H9 (cell line): ENCODE measurements at regions not wholly inside any gene's neighbourhood (a gene's known extent, or its start where the extent isn't known, plus 50 kb on each side); places are given as distances from the start of the nearest gene placed in this dataset.

Source experiments
- DNase-seq: peaks from one replicate; pipeline ENCODE4 v3.0.0-alpha.2; 2017
- H2AFZ ChIP-seq: one replicate; pipeline ENCODE4 v1.6.1; 2013; ENCODE audit warnings: mild to moderate bottlenecking, low read length, control low read depth, moderate library complexity
- H2AK5ac ChIP-seq: 2 replicates; pipeline ENCODE4 v1.6.1; 2013; ENCODE audit warnings: low read length, control low read depth, mixed read lengths; ENCODE audit not compliant: insufficient read length
- H2BK120ac ChIP-seq: one replicate; pipeline ENCODE4 v1.6.1; 2013; ENCODE audit warnings: low read depth, mild to moderate bottlenecking, low read length, control low read depth, inconsistent platforms; ENCODE audit not compliant: poor library complexity, severe bottlenecking
- H2BK12ac ChIP-seq: 2 replicates; pipeline ENCODE4 v1.6.1; 2013; ENCODE audit warnings: low read length, control low read depth, mixed read lengths, low read depth; ENCODE audit not compliant: insufficient read length
- H2BK15ac ChIP-seq: 2 replicates; pipeline ENCODE4 v1.6.1; 2013; ENCODE audit warnings: low read depth, low read length, control low read depth
- H2BK20ac ChIP-seq: one replicate; pipeline ENCODE4 v1.6.1; 2013; ENCODE audit warnings: low read depth, mild to moderate bottlenecking, low read length, control low read depth, inconsistent platforms; ENCODE audit not compliant: poor library complexity, severe bottlenecking
- H2BK5ac ChIP-seq: 2 replicates; pipeline ENCODE4 v1.6.1; 2013; ENCODE audit warnings: low read length, control low read depth, mixed read lengths; ENCODE audit not compliant: insufficient read length
- H3K14ac ChIP-seq: 2 replicates; pipeline ENCODE4 v1.6.1; 2013; ENCODE audit warnings: low read length, control low read depth; ENCODE audit not compliant: insufficient read depth
- H3K18ac ChIP-seq: 2 replicates; pipeline ENCODE4 v1.6.1; 2013; ENCODE audit warnings: low read depth, mild to moderate bottlenecking, mixed read lengths, low read length, control low read depth; ENCODE audit not compliant: insufficient read length
- H3K23ac ChIP-seq: 2 replicates; pipeline ENCODE4 v1.6.1; 2013; ENCODE audit warnings: low read length, control low read depth, mixed read lengths, low read depth; ENCODE audit not compliant: insufficient read length
- H3K23me2 ChIP-seq: 2 replicates; pipeline ENCODE4 v1.6.1; 2013; ENCODE audit warnings: low read depth, mild to moderate bottlenecking, mixed read lengths, low read length, control low read depth; ENCODE audit not compliant: insufficient read length, poor library complexity, severe bottlenecking
- H3K27ac ChIP-seq: 2 replicates; pipeline ENCODE4 v1.5.1; 2013; ENCODE audit warnings: low read length, control low read depth, mixed read lengths, low read depth; ENCODE audit not compliant: insufficient read length
- H3K27me3 ChIP-seq: 2 replicates; pipeline ENCODE4 v1.6.1; 2013; ENCODE audit warnings: low read length, control low read depth, inconsistent platforms; ENCODE audit not compliant: insufficient read depth
- H3K4ac ChIP-seq: 2 replicates; pipeline ENCODE4 v1.6.1; 2013; ENCODE audit warnings: low read depth, mild to moderate bottlenecking, control low read depth, inconsistent platforms, low read length, moderate library complexity
- H3K4me1 ChIP-seq: 2 replicates; pipeline ENCODE4 v1.6.1; 2013; ENCODE audit warnings: low read length, control low read depth, inconsistent platforms; ENCODE audit not compliant: insufficient read depth
- H3K4me2 ChIP-seq: 2 replicates; pipeline ENCODE4 v1.6.1; 2013; ENCODE audit warnings: low read length, control low read depth, mixed read lengths; ENCODE audit not compliant: insufficient read length, insufficient read depth
- H3K56ac ChIP-seq: 2 replicates; pipeline ENCODE4 v1.6.1; 2013; ENCODE audit warnings: low read depth, mild to moderate bottlenecking, mixed read lengths, low read length, control low read depth; ENCODE audit not compliant: insufficient read length
- H3K79me1 ChIP-seq: 2 replicates; pipeline ENCODE4 v1.6.1; 2013; ENCODE audit warnings: low read depth, mild to moderate bottlenecking, moderate library complexity, low read length, control low read depth, inconsistent platforms; ENCODE audit not compliant: insufficient read depth, poor library complexity, severe bottlenecking
- H3K79me2 ChIP-seq: 2 replicates; pipeline ENCODE4 v1.6.1; 2013; ENCODE audit warnings: low read length, control low read depth, inconsistent platforms; ENCODE audit not compliant: insufficient read depth
- H3K9ac ChIP-seq: 2 replicates; pipeline ENCODE4 v1.6.1; 2013; ENCODE audit warnings: low read length, control low read depth, mixed read lengths; ENCODE audit not compliant: insufficient read length; ENCODE audit errors: extremely low read depth
- H3K9me3 ChIP-seq: one replicate; pipeline ENCODE4 v1.6.1; 2013; ENCODE audit warnings: low read depth, low read length, inconsistent platforms; ENCODE audit not compliant: control insufficient read depth
- H3T11ph ChIP-seq: one replicate; pipeline ENCODE4 v1.6.1; 2013; ENCODE audit warnings: mild to moderate bottlenecking, low read length, control low read depth, inconsistent platforms
- H4K20me1 ChIP-seq: one replicate; pipeline ENCODE4 v1.6.1; 2013; ENCODE audit not compliant: control insufficient read depth, insufficient read length, insufficient read depth
- H4K5ac ChIP-seq: 2 replicates; pipeline ENCODE4 v1.6.1; 2013; ENCODE audit warnings: low read depth, mild to moderate bottlenecking, mixed read lengths, low read length, control low read depth; ENCODE audit not compliant: insufficient read length
- H4K8ac ChIP-seq: replicated peaks from 2 replicates; pipeline ENCODE4 v1.6.1; 2013; ENCODE audit warnings: low read length, control low read depth, mixed read lengths, low read depth; ENCODE audit not compliant: insufficient read length
- H4K91ac ChIP-seq: 2 replicates; pipeline ENCODE4 v1.6.1; 2013; ENCODE audit warnings: low read depth, mild to moderate bottlenecking, moderate library complexity, mixed read lengths, low read length, control low read depth; ENCODE audit not compliant: insufficient read length
- H3K27ac Mint-ChIP-seq, 3 experiments: 2 replicates in 2 of 3; 3 replicates in 1 of 3; pipeline ENCODE4 v1.8.0; 2020 to 2021; ENCODE audit warnings: mixed read lengths in 3 of 3, mild to moderate bottlenecking in 1 of 3, moderate library complexity in 1 of 3
- H3K27me3 Mint-ChIP-seq: 2 replicates; pipeline ENCODE4 v1.8.0; 2021; ENCODE audit warnings: low read depth, mild to moderate bottlenecking, moderate library complexity, mixed read lengths
- H3K36me3 Mint-ChIP-seq, 3 experiments: 2 replicates in 2 of 3; 3 replicates in 1 of 3; pipeline ENCODE4 v1.8.0; 2020 to 2021; ENCODE audit warnings: low read depth in 3 of 3, mixed read lengths in 3 of 3; ENCODE audit not compliant: insufficient read depth in 1 of 3
- H3K4me1 Mint-ChIP-seq, 2 experiments: 2 replicates each; pipeline ENCODE4 v1.8.0; 2020; ENCODE audit warnings: mixed read lengths in 2 of 2
- H3K4me3 Mint-ChIP-seq, 2 experiments: 2 replicates in 1 of 2; 3 replicates in 1 of 2; pipeline ENCODE4 v1.8.0; 2020 to 2021; ENCODE audit warnings: mild to moderate bottlenecking in 2 of 2, mixed read lengths in 2 of 2, moderate library complexity in 1 of 2
- H3K9me3 Mint-ChIP-seq, 2 experiments: 2 replicates in 1 of 2; 3 replicates in 1 of 2; pipeline ENCODE4 v1.8.0; 2020; ENCODE audit warnings: mild to moderate bottlenecking in 2 of 2, mixed read lengths in 2 of 2, moderate library complexity in 1 of 2
- WGBS: extraction: QIAGEN DNeasy Blood & Tissue Kit; methylation state at CpG from one replicate; pipeline ENCODE4 v1.1.7; 2013; ENCODE audit warnings: missing lambda C conversion rate, low lambda C conversion rate, mixed read lengths; ENCODE audit not compliant: insufficient read length; ENCODE audit errors: extremely low coverage; 5-methylcytosine and 5-hydroxymethylcytosine counted together
- TF ChIP-seq, protein P1 (sequence below): fragments of 200-600 bp; sonication (generic); conservative IDR thresholded peaks from 3 replicates; pipeline ENCODE4 v1.8.0; 2021; ENCODE audit warnings: antibody characterized with exemption, mild to moderate bottlenecking

DNA sequence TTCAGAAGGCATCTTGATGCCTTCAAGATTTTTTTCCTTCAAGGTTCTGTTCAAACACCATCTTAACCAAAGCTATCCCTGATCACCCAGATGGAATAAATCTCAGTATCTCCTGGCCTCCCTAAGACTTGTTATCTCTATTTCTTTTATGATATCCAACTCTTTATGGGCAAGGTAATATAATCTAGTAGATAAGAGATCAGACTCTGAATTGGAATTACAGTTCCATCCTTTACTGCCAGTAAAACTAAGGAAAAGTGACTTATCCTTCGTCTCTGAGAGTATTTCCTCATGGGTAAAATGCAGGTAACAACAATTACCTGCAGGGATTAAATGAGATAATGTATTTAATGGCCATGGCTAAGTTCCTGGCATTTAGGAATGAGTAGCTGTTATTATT lies 445.0 kb upstream of the DAB1 start:
- no peak overlapping the region for H3K9ac ChIP-seq
- H3K4me3 Mint-ChIP-seq, result no peak overlapping the region
- no CpG with 5 or more reads among the region's 1 CpG for WGBS

More for the DNA sequence above, 445.0 kb upstream of the DAB1 start:
- H3K14ac ChIP-seq, result no peak overlapping the region
- Mint-ChIP-seq H3K4me1 (peaks cover 0 to 4% of the 10 kb centered on the region in 2 experiments; a peak in 2 of 4 replicates), H3K36me3 (no peaks in the 10 kb centered on the region), H3K27me3 (no peaks in the 10 kb centered on the region), H3K9me3 (no peaks in the 10 kb centered on the region), H3K27ac (no peak overlapping the region)
- H4K8ac ChIP-seq, result no peak overlapping the region
- H3K4me2 ChIP-seq, result no peak overlapping the region
- H3K79me2 ChIP-seq, result no peaks in the 10 kb centered on the region
- H3K27ac ChIP-seq, result no peak overlapping the region
- DNase-seq, result no peak
- H2BK120ac ChIP-seq, result no peak overlapping the region
- TF ChIP-seq, protein P1, sequence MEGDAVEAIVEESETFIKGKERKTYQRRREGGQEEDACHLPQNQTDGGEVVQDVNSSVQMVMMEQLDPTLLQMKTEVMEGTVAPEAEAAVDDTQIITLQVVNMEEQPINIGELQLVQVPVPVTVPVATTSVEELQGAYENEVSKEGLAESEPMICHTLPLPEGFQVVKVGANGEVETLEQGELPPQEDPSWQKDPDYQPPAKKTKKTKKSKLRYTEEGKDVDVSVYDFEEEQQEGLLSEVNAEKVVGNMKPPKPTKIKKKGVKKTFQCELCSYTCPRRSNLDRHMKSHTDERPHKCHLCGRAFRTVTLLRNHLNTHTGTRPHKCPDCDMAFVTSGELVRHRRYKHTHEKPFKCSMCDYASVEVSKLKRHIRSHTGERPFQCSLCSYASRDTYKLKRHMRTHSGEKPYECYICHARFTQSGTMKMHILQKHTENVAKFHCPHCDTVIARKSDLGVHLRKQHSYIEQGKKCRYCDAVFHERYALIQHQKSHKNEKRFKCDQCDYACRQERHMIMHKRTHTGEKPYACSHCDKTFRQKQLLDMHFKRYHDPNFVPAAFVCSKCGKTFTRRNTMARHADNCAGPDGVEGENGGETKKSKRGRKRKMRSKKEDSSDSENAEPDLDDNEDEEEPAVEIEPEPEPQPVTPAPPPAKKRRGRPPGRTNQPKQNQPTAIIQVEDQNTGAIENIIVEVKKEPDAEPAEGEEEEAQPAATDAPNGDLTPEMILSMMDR, result no peak
- no peak overlapping the region for H2BK20ac ChIP-seq
- H2AFZ ChIP-seq, result no peak overlapping the region
- H4K20me1 ChIP-seq, result no peaks in the 10 kb centered on the region
- no peak overlapping the region for H4K5ac ChIP-seq
- no peak overlapping the region for H2AK5ac ChIP-seq
- H3T11ph ChIP-seq, result no peak overlapping the region
- H3K18ac ChIP-seq, result no peak overlapping the region
- H3K9me3 ChIP-seq, result no peaks in the 10 kb centered on the region
- no peak overlapping the region for H3K4ac ChIP-seq
- H3K23me2 ChIP-seq, result no peaks in the 10 kb centered on the region
- H2BK15ac ChIP-seq, result no peak overlapping the region
- no peaks in the 10 kb centered on the region for H3K79me1 ChIP-seq
- no peak overlapping the region for H2BK12ac ChIP-seq
- H3K27me3 ChIP-seq, result no peaks in the 10 kb centered on the region
- H2BK5ac ChIP-seq, result no peak overlapping the region
- H4K91ac ChIP-seq, result no peak overlapping the region
- H3K56ac ChIP-seq, result no peak overlapping the region
- no peaks in the 10 kb centered on the region for H3K4me1 ChIP-seq
- H3K23ac ChIP-seq, result no peak overlapping the region
